ENCODE measurements at regions not wholly inside any gene's neighbourhood (a gene's known extent, or its start where the extent isn't known, plus 50 kb on each side); places are given as distances from the start of the nearest gene placed in this dataset.

GRCh38 chr14:82911930-82912329 is 1378.3 kb upstream of the SEL1L start:
- no peak for TF ChIP-seq CTCF (IDR thresholded peaks at IDR 0.05)
- TF ChIP-seq POLR2A (IDR thresholded peaks at IDR 0.05), result no peak
